ENCODE measurements at regions not wholly inside any gene's neighbourhood (a gene's known extent, or its start where the extent isn't known, plus 50 kb on each side); places are given as distances from the start of the nearest gene placed in this dataset.

GRCh38 chr6:130515306-130515705 is 149.5 kb downstream of the TMEM200A start:
- no peak for TF ChIP-seq REST (IDR thresholded peaks at IDR 0.05; ENCODE audit: insufficient read depth in 1 of 2, low read depth in 2 of 2, low read length in 2 of 2)
- TF ChIP-seq TAF1 (IDR thresholded peaks at IDR 0.05; ENCODE audit: borderline replicate concordance, insufficient read depth, low read length): no peak

Measured in PFSK-1 (cell line).